ENCODE measurements at regions not wholly inside any gene's neighbourhood (a gene's known extent, or its start where the extent isn't known, plus 50 kb on each side); places are given as distances from the start of the nearest gene placed in this dataset.

DNA sequence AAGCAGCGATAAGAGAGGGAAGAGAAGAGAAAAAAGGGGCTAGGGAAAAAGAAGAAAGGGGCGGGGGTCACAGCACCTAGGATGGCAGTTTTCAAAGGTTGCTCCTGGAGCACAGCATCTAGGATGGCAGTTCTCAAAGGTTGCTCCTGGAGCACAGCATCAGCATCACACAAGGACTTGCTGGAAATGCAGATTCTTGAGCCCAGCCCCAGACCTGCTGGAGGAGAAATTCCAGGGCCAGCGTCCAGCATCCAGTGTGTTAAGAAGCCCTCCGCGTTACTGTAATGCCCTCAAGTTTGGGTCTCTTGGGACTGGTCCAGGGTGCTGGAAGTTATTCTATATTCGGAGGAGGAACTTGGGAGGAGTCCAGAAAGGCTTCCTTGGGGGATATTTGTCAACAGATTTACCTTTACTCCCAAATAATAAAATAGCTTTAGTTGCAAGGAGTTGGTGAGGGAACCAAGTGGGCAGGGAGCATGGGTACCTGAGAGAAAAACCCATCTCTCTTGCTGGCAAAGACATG lies 519.4 kb downstream of the SHQ1 start:
- H3K4me3 ChIP-seq: no peak overlapping the region
- no peak overlapping the region for H3K27ac ChIP-seq

DNA sequence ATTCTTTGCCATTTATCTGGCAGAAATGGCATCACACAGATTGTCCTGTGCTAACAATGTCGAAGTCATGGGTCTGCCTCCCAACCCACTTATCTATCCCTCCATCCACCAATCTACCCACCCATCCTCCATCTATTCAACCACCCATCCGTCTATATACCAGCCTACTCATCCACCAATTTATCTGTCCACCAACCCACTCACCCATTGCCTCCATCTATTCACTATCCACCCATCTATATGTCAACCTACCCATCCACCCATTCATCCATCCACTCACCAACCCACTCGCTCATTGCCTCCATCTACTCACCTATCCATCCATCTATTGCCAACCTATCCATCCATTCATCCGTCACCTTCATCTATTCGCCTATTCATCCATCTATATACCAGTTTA lies 521.2 kb downstream of the SHQ1 start:
- no peak overlapping the region for H3K4me3 ChIP-seq
- H3K27ac ChIP-seq: no peak overlapping the region

DNA sequence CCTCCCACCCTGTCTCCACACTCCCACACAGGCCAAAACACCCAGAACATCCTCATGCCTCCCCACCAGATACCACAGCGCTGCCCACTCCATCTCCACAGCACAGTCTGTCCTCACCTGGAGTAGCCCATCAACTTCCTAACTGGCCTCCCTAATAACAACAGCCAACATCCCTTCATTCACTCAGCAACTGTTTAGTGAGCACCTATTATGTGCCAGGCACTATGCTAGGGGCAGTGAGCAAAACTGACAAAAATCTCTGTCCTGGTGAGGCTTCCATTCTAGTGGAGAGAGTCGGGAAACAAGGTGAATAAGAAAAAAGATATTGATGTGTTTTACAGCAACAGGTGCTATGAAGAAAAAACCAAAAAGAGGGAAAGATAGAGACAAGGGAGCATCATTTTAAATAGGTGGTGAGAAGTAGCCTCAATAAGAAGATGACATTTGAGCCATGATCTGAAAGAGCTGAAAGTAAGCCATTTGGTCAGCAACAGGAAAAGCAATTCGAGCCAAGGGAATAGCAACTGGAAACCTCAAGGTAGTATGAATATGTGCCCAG lies 523.9 kb downstream of the SHQ1 start:
- H3K27ac ChIP-seq: no peak overlapping the region

DNA sequence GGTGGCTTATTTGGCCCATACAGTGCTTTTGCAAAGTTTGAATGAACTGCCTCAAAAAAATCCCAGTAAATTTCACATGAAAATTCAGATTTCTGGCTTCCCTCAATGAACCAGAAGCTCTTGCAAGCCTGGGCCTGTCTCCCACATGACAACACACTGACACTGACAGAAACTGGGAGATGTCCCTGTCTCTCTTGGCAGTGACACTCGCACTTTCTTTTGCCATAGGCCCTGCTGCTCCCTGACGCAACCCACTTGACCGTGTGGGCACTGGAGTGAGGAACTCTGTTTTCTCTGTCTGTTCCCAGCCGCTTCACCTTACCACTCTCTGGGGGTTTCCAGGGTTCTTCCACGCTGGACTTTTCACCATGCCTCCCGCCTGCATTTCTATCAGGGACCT lies 524.5 kb downstream of the SHQ1 start:
- Histone ChIP-seq H3K4me3 (no peak overlapping the region), H3K27ac (no peak overlapping the region)

More for the DNA sequence above, 523.9 kb downstream of the SHQ1 start:
- H3K4me3 ChIP-seq: no peak overlapping the region

DNA sequence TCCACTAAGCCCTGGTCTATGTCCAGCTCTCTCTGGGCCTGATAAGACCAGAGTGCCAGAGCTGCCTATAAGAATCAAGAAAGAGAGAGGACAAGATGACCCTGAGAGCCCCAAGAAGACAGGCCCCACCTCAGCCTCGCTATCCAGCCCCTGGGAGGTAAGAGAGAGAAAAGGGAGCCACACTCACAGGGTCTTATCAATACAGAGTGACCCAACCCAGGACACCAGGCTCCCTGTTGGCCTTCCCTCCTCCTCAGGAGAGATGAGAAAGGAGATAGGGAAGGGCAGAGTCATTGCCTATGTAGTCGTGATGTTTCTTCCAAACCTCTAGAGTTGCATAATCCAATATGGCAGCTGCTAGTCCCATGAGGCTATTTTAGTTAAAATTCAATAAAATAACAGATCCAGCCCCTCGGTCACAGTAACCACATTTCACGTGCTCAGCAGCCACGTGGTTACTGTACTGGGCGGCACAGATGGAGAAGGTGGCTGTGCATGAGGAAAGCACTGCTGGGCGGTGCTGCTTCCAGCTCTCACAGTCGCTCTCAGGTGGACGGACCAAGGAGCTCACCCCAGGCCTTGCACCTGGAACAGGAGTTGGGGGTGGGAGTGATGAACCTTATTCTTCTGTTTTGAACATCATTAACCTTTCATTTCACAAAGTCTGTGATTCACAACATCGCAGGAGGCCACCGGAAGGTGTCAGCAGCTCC lies 525.8 kb downstream of the SHQ1 start:
- no peak overlapping the region for H3K27ac ChIP-seq
- H3K4me3 ChIP-seq: no peak overlapping the region

- no peak overlapping the region for H3K4me3 ChIP-seq
- no peak overlapping the region for H3K27ac ChIP-seq
Measured at GRCh38 chr3:72320955-72321303, 527.3 kb downstream of the SHQ1 start.

- Histone ChIP-seq H3K4me3 (no peak overlapping the region), H3K27ac (no peak overlapping the region)
Measured at GRCh38 chr3:72320095-72320954, 527.9 kb downstream of the SHQ1 start.

GRCh38 chr3:72319194-72320094 lies 528.8 kb downstream of the SHQ1 start:
- no peak overlapping the region for H3K4me3 ChIP-seq

DNA sequence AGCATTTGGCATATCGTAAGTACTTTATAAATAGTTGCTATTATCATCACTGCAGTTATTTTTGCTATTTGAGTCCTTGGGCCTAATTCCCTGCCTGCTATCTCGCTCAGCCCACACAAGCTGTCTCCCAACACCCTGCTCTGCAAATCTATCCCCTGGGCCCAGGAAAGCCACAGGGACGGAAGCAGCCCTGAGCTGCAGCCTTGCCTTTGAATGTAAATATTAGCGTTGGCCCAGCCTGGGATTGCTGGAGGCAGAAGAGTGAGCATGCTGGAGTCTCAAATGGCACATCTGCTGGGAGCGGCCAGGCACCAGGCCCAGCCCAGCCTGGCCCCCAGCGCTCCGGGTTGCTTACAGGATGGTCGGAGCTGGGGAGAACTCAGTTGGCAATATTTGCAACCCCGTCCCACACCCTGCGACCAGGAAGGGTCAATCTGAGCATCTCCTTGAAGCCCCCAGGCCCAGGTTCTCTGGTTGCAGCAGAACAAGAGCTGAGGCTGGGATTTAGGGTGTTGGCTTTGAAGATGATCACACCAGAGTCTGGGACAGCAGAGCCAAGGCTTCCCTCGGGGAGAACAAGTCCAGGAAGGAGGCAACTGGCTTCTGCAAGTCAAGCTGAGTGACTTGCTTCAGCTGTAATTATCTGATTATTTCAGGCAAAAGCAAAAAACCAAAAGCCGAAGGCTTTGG lies 529.6 kb downstream of the SHQ1 start:
- no peak overlapping the region for H3K4me3 ChIP-seq
- H3K27ac ChIP-seq: peak overlapping the region in 4 of 21 experiments; percentile 6 to 54 (median 26)

More at GRCh38 chr3:72319194-72320094, 528.8 kb downstream of the SHQ1 start:
- peak overlapping the region in 5 of 21 experiments; percentile 6 to 54 (median 16) for H3K27ac ChIP-seq

- Histone ChIP-seq H3K4me3 (no peak overlapping the region), H3K27ac (no peak overlapping the region)
Measured at GRCh38 chr3:72317491-72317890, 530.8 kb downstream of the SHQ1 start.

GRCh38 chr3:72316501-72317279 lies 531.6 kb downstream of the SHQ1 start:
- no peak overlapping the region for H3K27ac ChIP-seq
- H3K4me3 ChIP-seq: no peak overlapping the region

DNA sequence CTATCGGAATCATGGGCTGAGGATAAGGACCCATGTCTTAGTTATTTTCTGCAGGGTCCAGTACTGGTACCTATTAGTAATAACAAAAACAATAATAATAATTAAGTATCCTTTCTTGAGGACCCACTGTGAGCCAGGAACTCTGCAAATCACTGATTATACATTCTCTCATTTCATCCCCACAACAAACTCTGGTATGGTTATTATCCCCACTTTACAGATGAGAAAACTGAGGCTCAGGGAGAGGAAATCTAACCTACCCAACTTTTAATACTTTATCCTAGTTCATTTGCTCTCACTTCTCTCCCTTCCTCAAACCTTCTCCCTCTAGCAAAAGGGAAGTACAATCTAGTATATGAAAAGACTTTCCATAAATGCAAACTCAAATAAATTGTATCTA lies 528.4 kb upstream of the PROK2 start:
- Histone ChIP-seq H3K27ac (no peak overlapping the region), H3K4me3 (no peak overlapping the region)

DNA sequence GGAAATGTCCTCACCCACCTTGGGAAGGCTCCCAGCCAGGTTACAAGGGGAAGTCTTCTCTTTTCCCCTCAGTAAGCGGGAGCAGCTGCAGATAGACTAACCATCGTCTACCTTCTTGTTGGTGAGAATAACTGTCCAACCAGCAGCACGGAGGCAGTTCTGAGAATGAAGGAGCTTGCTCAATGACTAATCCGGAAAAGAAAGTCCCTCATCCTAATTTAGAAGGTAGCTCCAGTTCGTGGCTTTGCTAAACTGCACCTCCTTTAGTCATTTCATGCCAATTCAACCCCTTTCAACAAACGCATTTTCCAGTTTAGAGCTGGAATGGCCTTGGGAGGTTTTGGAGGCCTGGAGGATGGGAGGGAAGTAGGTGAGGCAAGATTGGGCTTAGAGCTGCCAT lies 527.4 kb upstream of the PROK2 start:
- H3K4me3 ChIP-seq: no peak overlapping the region
- H3K27ac ChIP-seq: no peak overlapping the region

GRCh38 chr3:72311425-72311824 lies 526.5 kb upstream of the PROK2 start:
- H3K4me3 ChIP-seq: no peak overlapping the region
- no peak overlapping the region for H3K27ac ChIP-seq

DNA sequence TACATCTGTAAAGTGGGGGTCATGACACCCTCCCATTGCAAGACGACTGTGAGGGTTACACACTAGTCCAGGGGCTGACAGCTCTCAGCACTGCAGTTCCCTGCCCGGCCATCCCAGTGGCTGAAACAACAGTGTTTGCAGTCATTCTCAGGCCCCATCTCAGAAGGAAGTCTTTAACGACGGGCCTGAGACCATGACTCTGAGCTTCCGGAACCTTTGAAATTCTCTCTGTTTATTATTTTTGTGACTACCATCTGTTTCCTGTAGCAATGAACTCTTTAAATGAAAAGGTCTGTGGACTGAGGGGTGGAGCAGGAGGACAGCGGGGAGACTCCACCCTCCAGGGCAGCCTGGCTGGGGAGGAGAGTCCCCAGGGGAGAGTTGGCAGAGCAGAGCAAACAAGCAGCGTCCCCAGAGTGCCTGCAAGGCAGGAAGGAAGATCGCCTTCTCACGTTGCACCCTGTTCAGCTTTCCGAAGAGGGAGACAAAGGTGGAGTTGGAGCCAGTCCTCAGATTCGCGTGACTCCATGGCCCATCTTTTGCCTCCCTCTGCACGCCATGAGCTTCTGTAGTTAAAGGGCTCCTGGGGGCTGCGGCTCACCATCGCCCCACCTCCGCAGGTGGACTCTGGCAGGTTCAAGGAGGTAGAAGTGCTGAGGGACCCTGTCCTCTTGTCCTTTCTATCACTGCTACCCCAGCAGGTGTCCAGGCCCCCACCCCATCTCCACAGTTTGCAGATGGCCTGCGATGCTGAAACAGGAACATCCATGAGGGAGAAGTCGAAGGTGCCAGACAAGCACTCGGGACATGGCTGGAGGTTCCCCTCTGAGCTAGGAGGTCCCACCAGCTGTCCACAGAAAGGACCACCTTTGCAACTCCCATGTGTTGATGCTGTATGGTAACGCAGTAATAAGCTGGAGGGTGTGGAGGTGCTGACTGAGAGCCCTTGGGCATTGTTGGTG lies 525.8 kb upstream of the PROK2 start:
- no peak overlapping the region for H3K4me3 ChIP-seq
- H3K27ac ChIP-seq: peak overlapping the region in 11 of 21 experiments; percentile 3 to 77 (median 44)

GRCh38 chr3:72309661-72310418 lies 524.9 kb upstream of the PROK2 start:
- Histone ChIP-seq H3K27ac (peak overlapping the region in 11 of 21 experiments; percentile 1 to 77 (median 44)), H3K4me3 (no peak overlapping the region)
